MM.1S (cell line): ENCODE measurements at regions not wholly inside any gene's neighbourhood (a gene's known extent, or its start where the extent isn't known, plus 50 kb on each side); places are given as distances from the start of the nearest gene placed in this dataset.

ENCODE experiments used
- EZH2 ChIP-seq: fragments of 300-600 bp; sonication (generic); optimal IDR thresholded peaks from 2 replicates; pipeline ENCODE3; 2017; ENCODE audit warnings: low read depth, mild to moderate bottlenecking, antibody characterized with exemption, low read length, mixed read lengths
- EZH2phosphoT487 ChIP-seq: fragments of 300-600 bp; sonication (generic); IDR thresholded peaks from 2 replicates; pipeline ENCODE4 v1.6.1; 2018; ENCODE audit warnings: antibody characterized with exemption, low read length
- TF ChIP-seq, protein P1 (sequence below): fragments of 300-600 bp; sonication (generic); IDR thresholded peaks from 2 replicates; pipeline ENCODE4 v1.5.1; 2016; ENCODE audit warnings: antibody characterized with exemption, low read length, mixed read lengths

DNA sequence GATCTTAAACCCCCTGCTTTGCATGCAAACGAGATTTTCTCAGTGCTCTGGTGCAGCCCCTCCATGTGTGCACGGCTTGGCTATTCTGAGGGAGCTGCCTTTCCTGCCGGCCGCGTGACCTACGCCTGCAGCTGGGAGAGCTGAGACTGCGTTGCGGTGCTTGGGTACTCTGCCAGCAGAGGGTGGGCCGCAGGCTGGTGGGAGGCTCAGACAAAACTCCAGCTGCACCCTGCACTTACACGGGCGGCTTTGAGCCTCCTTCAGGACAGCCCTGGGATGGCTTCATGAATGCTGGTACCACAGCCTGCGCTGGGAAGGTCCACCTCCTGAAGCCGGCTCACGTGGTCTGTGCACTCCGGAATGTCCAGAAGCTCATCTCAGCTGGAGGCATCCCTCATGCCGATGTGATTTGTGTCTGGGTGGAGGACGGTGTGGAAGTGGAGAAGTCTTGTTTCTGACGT, 223.7 kb downstream of the DLL1 start:
- TF ChIP-seq, protein P1, sequence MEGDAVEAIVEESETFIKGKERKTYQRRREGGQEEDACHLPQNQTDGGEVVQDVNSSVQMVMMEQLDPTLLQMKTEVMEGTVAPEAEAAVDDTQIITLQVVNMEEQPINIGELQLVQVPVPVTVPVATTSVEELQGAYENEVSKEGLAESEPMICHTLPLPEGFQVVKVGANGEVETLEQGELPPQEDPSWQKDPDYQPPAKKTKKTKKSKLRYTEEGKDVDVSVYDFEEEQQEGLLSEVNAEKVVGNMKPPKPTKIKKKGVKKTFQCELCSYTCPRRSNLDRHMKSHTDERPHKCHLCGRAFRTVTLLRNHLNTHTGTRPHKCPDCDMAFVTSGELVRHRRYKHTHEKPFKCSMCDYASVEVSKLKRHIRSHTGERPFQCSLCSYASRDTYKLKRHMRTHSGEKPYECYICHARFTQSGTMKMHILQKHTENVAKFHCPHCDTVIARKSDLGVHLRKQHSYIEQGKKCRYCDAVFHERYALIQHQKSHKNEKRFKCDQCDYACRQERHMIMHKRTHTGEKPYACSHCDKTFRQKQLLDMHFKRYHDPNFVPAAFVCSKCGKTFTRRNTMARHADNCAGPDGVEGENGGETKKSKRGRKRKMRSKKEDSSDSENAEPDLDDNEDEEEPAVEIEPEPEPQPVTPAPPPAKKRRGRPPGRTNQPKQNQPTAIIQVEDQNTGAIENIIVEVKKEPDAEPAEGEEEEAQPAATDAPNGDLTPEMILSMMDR: no peak
- TF ChIP-seq EZH2 (no peak), EZH2phosphoT487 (no peak)
